GM12891 (cell line): ENCODE measurements at regions not wholly inside any gene's neighbourhood (a gene's known extent, or its start where the extent isn't known, plus 50 kb on each side); places are given as distances from the start of the nearest gene placed in this dataset.

Experiments
- POLR2A ChIP-seq: IDR thresholded peaks from 2 replicates; pipeline ENCODE4 v1.6.1; 2011; ENCODE audit warnings: low read depth, low read length, control low read depth
- POLR2AphosphoS5 ChIP-seq: IDR thresholded peaks from 2 replicates; pipeline ENCODE4 v1.6.1; 2011; ENCODE audit warnings: low read depth, low read length, control low read depth
- SPI1 ChIP-seq: IDR thresholded peaks from 2 replicates; pipeline ENCODE4 v1.6.1; 2011; ENCODE audit warnings: low read depth, low read length, control low read depth
- TAF1 ChIP-seq: IDR thresholded peaks from 2 replicates; pipeline ENCODE4 v1.6.1; 2011; ENCODE audit warnings: low read depth, low read length, control low read depth

GRCh38 chr7:88539518-88539917 is 220.0 kb upstream of the ZNF804B start:
- TF ChIP-seq POLR2AphosphoS5, result no peak
- TF ChIP-seq TAF1, result no peak
- no peak for TF ChIP-seq POLR2A
- TF ChIP-seq SPI1, result no peak
